Glomerular endothelial cell (primary cell): ENCODE measurements at regions not wholly inside any gene's neighbourhood (a gene's known extent, or its start where the extent isn't known, plus 50 kb on each side); places are given as distances from the start of the nearest gene placed in this dataset.

Experiments
- DNase-seq: peaks from one replicate; pipeline ENCODE4 v3.0.0-alpha.2; 2011; ENCODE audit warnings: low read depth, low spot score; ENCODE audit errors: extremely low read depth

DNA sequence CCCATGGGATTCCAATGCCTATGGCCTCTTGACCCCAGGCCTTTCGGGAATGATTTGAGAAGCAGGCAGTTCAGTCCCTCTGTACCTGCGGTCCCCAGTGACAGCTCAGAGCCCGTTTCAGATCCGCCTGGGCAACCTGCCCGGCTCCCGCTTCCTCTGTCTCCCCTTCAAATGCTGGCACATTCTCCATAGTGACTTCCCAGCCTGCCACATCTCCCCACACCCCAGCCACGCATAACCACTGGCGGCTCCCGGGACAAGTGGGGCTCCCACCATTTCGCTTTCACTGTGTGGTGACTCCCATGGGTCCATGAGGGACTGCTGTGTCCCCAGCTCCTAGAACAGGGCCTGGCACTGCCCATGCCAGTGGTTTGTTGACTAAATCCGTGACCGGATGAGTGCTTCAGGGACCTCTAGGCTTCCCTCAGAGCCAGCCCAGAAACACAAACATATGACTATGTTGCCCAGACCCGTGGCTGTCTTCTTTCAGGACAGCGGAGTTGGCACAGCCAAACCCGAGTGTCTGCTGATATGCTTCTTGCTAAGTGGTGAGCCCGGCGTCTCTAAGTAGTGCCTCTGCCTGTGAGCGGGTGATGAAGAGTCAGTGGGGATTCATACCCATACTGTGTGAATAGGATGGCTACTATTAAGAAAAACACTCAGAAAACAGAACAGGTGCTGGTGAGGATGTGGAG, 91.2 kb downstream of the GLI2 start:
- DNase-seq = no peak

DNA sequence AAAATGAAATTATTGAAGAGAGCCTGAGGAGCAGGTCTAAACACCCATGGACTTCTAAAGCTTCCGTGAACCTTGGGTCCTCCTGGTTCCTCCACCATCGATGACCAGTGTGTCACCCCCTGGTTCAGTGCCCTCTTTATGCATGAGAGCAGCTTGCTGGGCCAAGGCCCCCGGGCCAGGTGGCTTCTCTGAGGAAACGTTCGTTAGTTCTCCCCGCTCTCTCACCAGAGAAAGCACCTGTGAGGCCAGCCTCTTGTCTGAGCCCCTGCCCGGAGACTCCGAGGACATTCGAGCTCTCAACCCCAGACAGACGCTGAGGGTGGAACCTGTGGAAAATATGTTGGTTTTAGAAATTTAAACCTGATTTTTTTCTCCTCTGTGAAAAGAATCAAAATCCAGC, 92.4 kb downstream of the GLI2 start:
- no peak for DNase-seq

DNA sequence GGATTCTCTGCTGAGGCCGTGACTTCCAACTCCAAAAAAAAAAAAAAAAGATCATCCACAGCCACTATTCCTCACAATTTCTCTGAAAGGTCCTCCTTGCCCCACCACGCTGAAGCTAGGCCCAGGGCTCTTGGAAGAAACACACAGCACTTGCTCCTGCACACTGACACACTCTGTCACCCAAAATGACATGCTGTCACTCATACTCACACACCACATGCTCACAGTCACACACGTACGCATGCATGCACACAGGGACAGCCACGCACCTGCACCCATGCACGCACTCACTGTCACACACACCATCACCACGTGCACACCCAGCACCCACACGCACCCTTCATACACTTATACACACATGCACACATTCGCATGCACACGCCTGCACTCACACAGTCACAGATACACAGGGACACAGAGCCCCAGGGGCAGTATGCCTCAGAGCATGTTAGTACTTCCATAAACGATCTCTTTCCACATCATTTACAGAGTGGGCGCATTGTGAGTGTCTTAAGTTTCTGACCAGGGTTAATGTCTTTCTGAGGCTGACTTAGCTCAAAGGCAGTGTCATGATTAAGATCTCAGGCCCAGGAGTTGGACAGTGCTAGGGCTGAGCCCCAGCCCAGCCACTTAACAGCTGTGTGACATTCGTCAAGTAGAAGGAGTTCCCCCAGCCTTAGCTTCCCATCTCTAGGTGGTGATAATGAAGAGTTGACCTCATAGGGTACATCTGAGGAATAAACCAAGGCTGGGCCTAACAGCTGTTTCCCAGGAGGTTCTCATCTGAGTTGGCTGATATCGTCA, 93.4 kb downstream of the GLI2 start:
- no peak for DNase-seq

DNA sequence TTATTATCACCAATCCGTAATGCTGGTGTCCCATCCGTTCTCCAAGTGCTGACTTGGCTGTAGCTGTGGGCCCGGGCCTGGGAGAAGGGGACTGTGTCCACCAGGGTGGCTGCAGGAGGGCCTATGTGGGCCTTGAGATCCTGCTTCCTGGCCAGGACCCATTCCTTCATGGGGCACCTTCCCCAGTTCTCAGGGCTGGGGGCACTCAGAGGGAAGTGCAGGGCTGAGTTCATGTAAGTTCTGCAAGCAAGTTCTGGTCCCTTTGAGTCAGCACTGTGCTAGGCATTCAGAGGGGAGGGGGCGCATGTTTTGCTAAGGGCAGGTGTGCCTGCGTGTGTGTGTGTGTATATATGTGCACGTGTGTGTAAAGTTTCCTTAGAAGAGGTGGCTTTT, 94.0 kb downstream of the GLI2 start:
- DNase-seq = no peak

DNA sequence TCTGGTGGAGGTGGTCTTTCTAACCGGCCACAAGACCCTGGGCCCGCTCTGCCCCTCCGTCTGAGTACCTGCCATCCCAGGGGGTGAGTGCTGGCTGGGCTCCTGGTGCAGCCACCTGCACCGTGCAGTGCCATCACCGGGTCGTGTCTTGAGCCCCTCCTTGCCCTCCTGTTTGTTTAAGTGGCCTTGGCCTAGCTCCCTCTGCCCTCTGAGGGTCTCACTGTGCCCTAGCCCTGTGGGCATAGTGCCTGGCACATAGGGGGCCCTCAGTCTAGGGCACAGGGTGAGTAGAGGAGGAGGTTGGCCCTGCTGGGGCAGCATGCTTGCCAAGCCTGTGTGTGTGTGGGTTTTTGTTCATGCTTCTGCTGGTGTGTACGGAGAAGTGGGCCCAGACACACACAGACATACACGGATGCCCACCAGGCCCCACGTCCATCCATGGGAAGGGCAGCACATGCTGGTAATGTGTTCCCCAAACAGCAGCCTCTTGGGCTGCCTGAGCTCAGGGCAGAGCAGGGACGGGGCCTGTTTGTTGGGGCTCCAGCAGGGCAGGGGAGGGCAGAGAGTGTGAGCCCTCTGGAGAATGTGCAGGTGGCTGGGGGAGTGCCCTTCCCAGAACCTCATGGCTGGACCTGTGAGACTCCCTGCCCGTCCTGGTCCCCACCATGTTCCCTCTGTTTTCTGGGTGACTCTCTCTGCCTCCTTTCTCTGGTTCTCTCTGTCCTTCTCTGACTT, 94.6 kb downstream of the GLI2 start:
- DNase-seq = no peak

DNA sequence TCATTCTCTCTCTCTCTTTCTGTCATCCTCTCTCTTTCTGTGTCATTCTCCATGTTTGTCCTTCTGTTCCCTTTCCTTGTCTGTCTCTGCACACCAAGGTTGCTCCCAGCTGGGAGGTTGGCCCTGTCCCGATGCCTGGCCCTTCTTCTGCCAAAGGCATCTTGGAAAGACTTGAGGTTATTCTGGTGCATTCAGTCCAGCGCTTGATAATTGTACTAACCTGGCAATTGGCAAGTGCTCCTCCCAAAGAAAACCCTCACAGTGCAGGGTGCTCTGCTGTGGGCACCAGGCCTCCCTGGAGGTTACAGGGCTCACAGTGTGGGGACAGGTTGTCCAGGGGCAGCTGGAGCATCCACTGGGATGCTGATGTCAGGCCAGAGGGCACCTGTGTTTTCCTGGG, 95.4 kb downstream of the GLI2 start:
- no peak for DNase-seq

DNA sequence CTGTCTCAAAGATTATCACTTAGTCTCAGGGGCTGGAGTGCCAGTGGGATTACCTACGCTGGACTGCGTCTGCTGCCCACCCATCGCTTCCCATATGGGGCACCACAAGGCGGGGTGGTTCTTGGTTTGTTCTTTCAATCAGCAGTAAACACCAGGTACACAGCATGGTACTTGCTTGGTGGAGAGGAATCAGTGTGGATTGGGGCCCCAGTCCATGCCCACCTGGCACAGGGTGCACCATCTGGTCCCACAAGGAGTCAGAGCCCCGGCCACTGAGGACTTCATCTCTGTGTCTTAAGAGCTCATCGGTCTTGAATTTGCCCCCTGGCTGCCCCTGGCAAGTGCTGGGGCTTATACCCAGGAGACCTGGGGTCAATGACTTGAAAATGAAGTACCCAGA, 96.2 kb downstream of the GLI2 start:
- no peak for DNase-seq

DNA sequence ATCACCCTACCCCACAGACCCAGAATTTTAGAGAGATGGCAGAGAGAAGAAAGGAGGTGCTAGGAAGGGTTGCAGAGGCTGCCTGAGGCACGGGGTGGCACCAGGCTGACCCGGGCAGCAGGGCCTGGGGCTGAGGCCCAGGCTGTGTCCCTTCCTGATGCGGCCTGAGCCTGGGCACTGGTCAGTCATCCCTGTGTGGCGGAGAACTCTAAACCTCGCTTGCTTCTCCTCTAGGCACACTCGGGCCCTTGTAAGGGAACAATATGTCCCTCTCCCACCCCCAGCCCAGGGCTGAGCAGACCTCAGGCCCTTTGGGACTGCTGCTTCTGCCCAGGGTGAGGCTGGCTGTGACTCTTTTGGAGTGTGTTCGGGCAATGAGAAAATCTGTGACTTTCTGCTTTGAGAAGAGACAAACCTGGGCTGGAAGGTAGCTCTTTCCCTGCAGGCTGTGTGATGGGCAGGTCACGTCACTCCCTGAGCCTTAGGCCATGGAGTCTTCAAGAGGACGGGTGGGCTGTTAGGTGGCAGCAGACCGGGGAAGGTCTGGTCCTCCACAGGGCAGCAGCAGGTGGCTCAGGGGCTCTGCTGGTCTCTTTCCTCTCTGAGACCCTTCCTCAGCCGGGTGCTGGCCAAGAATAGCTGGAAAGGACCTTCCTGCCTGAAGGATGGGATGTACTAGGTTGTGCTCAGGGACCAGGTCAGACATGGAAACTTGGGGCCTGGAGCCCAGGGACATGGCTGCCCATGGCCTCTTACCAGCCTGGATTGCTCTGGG, 96.8 kb downstream of the GLI2 start:
- DNase-seq = no peak

DNA sequence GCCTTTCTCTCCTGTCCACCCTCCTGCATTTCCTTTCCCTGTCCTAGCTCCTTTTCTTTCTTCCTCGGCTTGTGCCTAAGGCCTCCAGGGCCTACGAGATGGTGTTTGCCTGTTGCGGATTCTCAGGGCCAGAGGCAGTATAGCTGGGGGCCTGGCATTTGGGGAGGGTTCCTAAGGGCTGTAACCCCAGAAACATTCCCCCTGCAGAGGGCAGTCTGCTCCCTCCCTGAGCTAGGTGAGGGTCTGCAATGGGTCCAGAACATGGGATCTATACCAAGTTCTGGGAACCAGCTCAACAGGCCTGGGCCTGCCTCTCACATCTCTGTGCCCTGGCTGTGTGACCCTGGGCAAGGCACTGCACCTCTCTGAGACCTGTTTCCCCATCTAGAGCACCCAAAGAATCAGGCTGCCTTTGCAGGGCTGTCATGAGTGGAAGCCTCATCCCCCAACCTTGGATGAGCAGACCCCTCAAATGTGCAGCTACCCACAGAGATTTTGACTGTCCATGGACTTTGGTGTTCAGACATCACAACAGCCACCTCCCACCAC, 97.5 kb downstream of the GLI2 start:
- DNase-seq = no peak

DNA sequence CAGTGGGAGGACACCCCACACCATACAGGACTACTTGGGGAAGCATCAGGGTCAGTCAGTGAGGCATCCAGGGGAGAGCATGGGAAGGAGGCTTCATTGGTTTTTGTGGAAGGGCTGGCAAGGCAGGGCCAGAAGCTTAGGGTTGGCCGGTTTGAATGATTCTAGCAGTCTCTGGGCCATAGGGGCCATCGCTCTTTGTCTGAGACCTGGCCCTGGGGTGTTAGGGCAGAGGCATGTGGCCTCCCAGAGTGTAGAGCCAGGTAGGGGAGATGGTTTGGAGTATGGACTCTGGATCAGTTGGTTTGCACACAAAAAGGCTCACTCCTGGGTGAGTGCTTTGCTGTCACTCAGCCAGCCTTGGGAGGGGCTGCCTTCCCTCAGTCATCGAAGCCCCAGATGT, 98.5 kb downstream of the GLI2 start:
- no peak for DNase-seq

DNA sequence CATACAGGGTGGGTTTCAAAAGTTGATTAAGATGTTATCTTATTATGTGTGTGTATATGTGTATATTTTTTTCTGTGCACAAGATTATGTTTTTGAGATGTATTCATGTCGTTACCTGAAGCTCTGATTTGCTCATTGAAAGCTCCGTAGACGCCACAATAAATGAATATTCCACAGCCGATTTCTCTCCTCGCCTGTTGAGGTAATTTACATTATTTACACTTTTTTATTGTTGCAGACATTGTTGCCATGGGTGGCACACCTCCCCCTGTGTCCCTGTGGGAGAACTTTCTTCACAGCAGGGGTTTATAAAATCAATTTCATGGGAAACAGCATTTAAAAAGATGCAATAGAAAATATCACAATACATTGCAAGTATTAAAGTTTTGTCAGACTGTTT, 100.6 kb downstream of the GLI2 start:
- DNase-seq = no peak

DNA sequence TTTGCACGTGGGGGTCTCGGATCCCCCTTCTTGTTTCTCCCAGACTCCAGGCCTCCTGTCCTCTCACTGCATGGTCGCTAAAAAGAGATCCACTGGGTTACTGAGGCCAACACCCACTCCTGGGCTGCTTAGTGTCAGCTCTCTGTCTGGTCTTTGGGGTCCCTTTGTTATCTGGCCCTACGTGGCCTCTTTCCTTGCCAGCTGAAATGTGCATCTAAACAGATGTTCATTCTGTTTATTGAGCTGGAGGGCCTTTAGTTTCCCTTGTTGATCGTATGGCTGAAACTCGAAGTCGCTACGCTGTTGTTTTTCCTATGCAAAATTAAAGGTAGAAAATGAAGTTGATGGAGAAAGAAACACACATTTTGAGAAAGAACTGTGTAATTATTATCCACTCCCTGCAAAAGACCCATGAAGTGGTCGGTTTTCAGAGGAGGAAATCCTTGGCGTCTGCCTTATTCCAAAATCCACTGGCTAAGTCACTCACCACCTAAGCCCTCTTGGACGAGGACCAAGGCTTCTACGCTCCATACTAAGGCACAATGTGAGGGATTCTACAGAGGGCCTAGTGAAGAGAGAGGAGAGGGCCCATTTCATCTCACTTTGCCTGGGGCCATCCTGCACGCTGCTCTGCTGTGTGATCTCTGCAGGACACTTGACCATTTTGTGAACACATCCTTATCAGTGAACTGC, 105.3 kb downstream of the GLI2 start:
- DNase-seq = no peak

DNA sequence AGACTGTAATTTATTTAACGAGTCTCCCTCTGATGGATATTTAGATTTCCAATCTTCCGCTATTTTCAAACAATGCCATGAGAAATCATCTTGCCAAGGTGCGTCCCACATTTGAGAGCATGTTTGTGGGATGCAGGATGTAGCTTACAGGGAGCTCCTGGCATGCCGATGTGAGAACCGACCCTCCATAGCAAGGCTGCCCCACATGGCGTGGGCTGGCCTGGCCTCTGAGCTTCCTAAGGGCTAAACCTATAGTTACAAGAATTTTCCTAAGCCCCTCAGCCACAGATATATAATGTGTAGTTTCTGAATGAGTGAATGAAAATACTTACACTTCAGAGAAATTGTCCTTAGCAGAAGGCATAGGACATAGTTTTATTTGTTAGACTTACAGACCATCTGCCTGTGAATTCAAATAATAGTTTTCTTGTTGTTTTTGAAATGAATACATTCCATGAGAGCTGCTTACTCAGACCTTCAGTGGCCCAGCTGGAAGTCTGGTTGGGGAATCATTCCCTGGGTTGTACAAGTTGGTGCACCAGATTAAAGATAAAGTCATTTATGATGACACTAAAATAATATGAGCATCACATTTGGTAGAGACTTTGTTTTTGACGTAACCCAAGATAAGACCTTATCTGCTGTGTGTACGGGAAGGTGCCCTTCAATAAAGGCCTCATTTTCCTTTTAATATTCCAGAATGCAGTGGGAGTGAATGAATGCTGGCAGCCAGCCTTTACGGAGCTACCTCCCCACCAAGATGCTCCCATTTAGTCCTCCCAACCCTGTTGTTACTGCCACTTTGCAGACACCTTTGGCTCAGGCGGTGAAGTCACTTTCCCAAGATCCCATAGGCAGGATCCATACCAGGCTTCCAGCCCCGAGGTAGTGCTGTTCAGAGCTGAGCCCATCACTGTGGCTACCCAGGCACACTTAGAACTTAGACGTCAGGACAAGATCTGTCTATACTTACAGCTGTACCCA, 107.1 kb downstream of the GLI2 start:
- DNase-seq = no peak

DNA sequence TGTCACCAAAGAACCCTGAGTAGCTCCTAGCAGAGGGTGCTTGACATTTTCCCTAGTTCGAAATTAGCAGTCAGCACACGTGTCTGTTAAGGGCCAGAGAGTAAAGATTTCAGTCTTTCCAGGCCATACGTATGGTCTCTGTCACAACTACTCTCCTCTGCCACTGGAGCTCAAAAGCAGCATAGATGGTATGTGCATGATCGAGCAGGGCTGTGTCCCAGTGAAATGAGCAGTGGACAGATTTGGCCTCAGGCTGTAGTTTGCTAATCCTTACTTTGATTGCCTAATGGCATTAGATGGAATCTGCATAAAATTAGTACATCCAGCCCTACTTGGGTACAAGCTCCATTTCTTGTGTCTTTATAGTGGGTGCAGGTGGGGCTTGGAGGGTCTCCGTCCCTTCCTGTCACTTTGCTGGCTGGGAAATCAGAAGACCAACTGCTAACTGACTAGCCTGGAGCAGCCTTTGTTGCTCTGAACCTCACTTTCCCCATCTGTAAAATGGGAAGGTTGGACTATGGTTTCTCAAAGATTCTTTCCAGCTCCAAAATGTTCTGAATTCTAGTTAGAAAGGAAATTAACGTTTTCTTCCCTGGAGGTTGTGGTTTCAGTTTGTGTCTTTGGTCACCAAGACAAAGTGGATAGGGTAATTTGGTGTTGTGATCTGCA, 108.5 kb downstream of the GLI2 start:
- no peak for DNase-seq

DNA sequence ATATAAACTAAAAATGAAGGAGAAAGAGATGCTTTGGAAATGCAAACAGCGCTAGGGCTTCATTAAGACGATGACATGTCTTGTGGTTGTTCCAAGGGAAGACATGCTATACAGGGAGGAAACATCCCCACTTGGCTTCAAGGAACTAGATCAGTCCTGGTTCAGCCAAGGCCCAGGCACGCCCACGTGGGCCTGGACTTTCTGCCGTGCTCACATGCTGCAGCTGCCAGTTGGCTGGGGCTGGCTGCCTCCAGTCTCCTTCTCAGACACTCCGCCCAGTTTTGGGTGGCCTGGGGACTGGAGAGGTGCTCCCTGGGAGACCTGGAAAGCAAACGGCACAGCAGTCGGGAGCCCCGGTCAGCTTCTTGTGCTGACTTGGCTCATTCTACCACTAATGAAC, 109.6 kb downstream of the GLI2 start:
- DNase-seq = no peak

DNA sequence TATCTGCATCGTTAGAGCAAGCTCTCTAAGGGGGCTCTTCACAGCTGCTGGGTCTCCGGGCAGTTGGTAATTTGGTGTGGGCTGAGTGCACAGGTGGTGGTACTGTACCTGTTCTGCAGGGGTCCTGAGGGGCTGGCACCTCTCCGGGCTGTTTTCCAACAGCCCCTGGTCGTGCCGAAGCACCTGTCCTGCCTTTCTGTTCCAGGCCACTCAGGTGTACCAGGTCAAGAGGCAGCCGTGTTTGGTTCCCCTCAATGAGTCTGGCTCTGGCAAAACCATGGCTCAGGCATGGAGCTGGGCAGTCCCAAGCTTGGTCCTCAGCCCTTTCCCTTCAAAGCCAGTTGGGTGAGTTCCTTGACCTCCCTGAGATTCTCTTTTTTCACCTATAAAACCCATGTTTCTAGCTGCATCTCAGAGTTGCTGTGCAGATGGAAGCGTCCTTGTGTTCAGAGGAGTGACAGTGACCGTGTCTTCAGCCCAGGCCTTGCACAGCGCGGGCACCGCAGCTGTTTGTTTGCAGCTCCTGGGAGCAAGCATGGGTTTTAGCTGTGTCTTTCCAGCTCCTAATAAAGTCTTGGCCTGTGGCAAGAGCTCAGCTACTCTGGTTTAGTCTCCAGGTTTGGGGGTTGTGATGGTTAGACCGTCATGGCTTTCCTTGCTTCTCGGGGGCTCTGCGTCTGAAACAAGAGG, 110.9 kb downstream of the GLI2 start:
- DNase-seq = no peak

DNA sequence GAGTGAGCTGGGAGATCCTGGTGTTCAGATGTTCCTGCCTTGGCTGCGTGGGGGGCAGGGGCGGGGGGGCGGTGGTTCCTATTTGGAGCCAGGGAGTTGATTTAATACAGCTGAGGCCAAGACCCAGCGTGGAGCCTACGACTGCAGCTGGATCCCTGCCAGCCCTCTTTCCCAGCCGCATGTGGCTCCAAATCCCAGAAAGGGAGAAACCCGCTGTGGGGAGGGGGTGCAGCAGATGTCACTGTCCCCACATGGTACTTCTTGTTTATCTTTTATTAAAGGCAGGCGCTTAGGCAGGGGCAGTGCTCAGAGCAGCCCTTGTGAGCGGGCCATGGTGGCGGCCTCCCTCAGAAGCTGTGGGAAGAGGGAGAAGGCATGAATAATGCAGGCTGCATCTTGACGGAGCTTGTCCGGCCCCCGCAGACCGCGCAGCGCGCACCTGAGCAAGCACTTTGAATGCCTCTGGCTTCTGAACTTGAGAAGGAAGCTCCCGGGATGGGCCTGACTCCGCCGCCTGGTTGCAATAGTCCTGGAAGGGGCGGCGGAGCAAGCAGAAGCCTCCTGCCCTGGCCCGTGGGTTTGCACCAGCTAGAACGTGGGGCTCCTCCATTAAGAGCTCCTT, 112.1 kb downstream of the GLI2 start:
- DNase-seq = no peak
